Fibroblast of the conjunctiva (primary cell): ENCODE measurements at regions not wholly inside any gene's neighbourhood (a gene's known extent, or its start where the extent isn't known, plus 50 kb on each side); places are given as distances from the start of the nearest gene placed in this dataset.
A peak's percentile ranks its signal among the peaks of the same experiment; 100 is the strongest.

ENCODE experiments used
- DNase-seq: peaks from one replicate; pipeline ENCODE4 v3.0.0-alpha.2; 2010; ENCODE audit warnings: low read depth

- peak; percentile 65 for DNase-seq
These were observed 322.7 kb downstream of the BLID start for GRCh38 chr11:121793291-121793690.

- DNase-seq, result no peak
These were observed 323.8 kb downstream of the BLID start for GRCh38 chr11:121792185-121792584.

GRCh38 chr11:121790430-121790829 lies 325.6 kb downstream of the BLID start:
- no peak for DNase-seq

GRCh38 chr11:121780971-121781370 lies 328.2 kb upstream of the SORL1-AS1 start:
- DNase-seq, result no peak

- no peak for DNase-seq
These were observed 324.3 kb upstream of the SORL1-AS1 start for GRCh38 chr11:121777056-121777455.

GRCh38 chr11:121775276-121775675 lies 322.5 kb upstream of the SORL1-AS1 start:
- DNase-seq, result no peak

GRCh38 chr11:121773076-121773475 lies 320.3 kb upstream of the SORL1-AS1 start:
- no peak for DNase-seq

GRCh38 chr11:121770939-121771595 lies 318.3 kb upstream of the SORL1-AS1 start:
- no peak for DNase-seq

GRCh38 chr11:121769191-121769590 lies 316.4 kb upstream of the SORL1-AS1 start:
- DNase-seq, result no peak

GRCh38 chr11:121767433-121767832 lies 314.7 kb upstream of the SORL1-AS1 start:
- no peak for DNase-seq

GRCh38 chr11:121766991-121767390 lies 314.2 kb upstream of the SORL1-AS1 start:
- no peak for DNase-seq

- DNase-seq, result no peak
These were observed 313.4 kb upstream of the SORL1-AS1 start for GRCh38 chr11:121766166-121766565.

GRCh38 chr11:121763526-121763925 lies 310.8 kb upstream of the SORL1-AS1 start:
- DNase-seq, result no peak

- DNase-seq, result no peak
These were observed 310.1 kb upstream of the SORL1-AS1 start for GRCh38 chr11:121762820-121763219.

- no peak for DNase-seq
These were observed 308.4 kb upstream of the SORL1-AS1 start for GRCh38 chr11:121761186-121761585.

- DNase-seq, result no peak
These were observed 304.8 kb upstream of the SORL1-AS1 start for GRCh38 chr11:121757480-121758125.

- DNase-seq, result no peak
These were observed 303.1 kb upstream of the SORL1-AS1 start for GRCh38 chr11:121755906-121756305.

GRCh38 chr11:121755191-121755590 lies 302.4 kb upstream of the SORL1-AS1 start:
- DNase-seq, result no peak

- peak; percentile 32 for DNase-seq
These were observed 301.8 kb upstream of the SORL1-AS1 start for GRCh38 chr11:121754598-121754997.

GRCh38 chr11:121749691-121750090 lies 296.9 kb upstream of the SORL1-AS1 start:
- DNase-seq, result no peak

- no peak for DNase-seq
These were observed 295.3 kb upstream of the SORL1-AS1 start for GRCh38 chr11:121748068-121748467.

- no peak for DNase-seq
These were observed 290.5 kb upstream of the SORL1-AS1 start for GRCh38 chr11:121743285-121743684.

- DNase-seq, result peak; percentile 72
These were observed 289.1 kb upstream of the SORL1-AS1 start for GRCh38 chr11:121741761-121742361.
